VCaP (cell line): ENCODE measurements at regions not wholly inside any gene's neighbourhood (a gene's known extent, or its start where the extent isn't known, plus 50 kb on each side); places are given as distances from the start of the nearest gene placed in this dataset.

Experiments used
- H3K27ac ChIP-seq: fragments of 450-650 bp; 2 replicates; pipeline ENCODE4 v1.5.1; 2017
- TF ChIP-seq, protein P1 (sequence below): fragments of 450-650 bp; conservative IDR thresholded peaks from 2 replicates; pipeline ENCODE4 v1.5.1; 2017; ENCODE audit warnings: mild to moderate bottlenecking, moderate library complexity

DNA sequence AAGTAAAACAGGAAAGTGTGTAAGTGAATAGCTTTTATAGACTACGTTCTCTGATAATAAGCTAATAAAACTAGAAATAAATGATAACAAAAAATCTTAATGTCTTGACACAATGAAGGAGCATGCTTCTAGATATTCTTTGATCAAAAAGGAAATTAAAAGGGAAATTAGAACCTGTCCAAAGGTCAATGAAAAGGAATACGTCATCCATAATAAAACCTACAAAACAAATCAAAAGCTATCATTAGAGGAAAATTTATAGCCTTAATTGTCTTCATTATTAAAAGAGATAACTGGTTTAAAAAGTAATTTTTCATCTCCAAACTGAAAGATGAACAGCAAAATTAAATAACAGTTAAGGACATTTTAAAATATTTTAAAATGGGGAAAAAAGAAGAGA is 196.3 kb upstream of the BTBD3 start:
- TF ChIP-seq, protein P1, sequence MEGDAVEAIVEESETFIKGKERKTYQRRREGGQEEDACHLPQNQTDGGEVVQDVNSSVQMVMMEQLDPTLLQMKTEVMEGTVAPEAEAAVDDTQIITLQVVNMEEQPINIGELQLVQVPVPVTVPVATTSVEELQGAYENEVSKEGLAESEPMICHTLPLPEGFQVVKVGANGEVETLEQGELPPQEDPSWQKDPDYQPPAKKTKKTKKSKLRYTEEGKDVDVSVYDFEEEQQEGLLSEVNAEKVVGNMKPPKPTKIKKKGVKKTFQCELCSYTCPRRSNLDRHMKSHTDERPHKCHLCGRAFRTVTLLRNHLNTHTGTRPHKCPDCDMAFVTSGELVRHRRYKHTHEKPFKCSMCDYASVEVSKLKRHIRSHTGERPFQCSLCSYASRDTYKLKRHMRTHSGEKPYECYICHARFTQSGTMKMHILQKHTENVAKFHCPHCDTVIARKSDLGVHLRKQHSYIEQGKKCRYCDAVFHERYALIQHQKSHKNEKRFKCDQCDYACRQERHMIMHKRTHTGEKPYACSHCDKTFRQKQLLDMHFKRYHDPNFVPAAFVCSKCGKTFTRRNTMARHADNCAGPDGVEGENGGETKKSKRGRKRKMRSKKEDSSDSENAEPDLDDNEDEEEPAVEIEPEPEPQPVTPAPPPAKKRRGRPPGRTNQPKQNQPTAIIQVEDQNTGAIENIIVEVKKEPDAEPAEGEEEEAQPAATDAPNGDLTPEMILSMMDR: no peak
- H3K27ac ChIP-seq: no peak overlapping the region

DNA sequence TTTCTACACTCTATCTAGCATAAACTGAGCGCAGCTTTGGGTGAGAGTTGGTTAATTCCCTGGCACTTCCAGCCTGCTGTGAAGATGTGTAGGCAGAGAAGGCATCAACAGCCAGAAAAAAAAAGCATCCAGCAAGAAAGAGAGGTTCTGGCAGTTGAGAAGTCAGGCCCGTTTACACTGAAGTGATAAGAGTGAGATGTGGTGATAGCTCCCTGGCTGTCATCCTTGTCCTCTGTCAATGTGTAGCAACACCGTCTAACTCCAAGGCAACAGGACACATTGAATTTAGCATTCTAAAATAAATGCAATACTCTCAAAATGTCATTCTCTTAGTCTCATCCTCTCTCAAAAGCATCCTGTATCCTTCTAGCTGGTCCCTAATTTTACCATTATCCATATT is 193.6 kb upstream of the BTBD3 start:
- TF ChIP-seq, protein P1: no peak
- H3K27ac ChIP-seq: no peak overlapping the region

DNA sequence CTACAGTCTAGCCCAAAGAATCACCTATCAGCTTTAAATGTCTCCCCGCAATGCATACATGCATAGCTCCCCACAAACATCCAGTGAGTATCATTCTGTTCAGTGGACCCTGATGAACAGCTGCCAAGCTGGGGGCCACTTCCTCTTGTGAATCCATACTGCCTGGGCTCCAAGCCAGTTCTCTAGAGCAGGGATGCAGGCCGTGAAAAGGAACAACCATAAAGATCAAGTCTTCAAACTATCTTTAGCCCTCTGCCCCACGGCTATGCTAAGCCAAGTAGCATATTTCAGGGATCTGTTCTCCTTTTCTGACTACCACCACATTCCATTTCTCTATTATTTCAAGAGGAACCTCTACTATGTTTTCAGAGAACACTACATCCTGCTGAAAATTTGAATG is 191.7 kb upstream of the BTBD3 start:
- H3K27ac ChIP-seq: no peak overlapping the region
- TF ChIP-seq, protein P1: no peak

DNA sequence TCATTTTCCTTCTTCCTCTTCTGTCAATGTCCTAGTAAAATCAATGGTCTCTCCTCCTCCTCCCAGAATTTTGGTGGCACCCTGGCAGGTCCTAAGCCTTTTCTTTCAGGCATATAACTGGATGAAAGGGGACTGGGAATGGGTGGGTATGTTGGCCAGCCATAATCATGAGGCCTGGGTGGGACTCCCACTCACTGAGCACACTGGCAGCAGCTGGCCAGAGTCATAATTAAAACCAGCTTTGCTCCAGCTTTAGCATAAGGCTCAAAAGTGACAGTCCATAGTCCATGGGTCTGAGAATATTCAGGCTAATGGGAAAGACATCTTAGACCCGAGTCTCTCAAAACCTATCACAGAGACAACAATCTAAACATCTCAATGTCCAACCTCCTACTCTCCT is 190.0 kb upstream of the BTBD3 start:
- TF ChIP-seq, protein P1: no peak
- no peak overlapping the region for H3K27ac ChIP-seq

DNA sequence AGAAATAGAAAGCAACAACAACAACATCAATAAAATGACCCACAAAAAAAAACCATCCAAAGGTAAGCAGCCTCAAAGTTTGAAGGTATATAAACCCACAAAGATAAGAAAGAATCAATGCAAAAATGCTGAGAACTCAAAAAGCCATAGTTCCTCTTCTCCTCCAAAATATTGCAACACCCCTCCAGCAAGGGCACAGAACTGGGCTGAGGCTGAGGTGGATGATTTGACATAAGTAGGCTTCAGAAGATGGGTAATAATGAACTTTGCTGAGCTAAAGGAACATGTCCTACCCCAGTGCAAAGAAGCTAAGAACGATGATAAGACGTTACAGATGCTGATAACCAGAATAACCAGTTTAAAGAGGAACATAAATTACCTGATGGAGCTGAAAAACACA is 188.8 kb upstream of the BTBD3 start:
- TF ChIP-seq, protein P1: no peak
- H3K27ac ChIP-seq: no peak overlapping the region

DNA sequence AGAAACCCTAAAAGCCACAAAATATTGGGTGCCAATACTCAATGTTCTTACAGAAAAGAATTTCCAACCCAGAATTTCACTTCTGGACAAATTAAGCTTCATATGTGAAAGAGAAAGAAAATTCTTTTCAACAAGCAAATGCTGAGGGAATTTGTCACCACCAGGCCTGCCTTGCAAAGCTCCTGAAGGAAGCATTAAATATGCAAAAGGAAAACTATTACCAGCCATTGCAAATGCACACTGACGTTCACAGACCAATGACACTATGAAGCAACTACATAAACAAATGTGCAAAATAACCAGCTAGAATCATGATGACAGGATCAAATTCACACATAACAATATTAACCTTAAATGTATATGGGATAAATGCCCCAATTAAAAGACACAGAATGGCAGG is 187.9 kb upstream of the BTBD3 start:
- TF ChIP-seq, protein P1: no peak
- H3K27ac ChIP-seq: no peak overlapping the region

DNA sequence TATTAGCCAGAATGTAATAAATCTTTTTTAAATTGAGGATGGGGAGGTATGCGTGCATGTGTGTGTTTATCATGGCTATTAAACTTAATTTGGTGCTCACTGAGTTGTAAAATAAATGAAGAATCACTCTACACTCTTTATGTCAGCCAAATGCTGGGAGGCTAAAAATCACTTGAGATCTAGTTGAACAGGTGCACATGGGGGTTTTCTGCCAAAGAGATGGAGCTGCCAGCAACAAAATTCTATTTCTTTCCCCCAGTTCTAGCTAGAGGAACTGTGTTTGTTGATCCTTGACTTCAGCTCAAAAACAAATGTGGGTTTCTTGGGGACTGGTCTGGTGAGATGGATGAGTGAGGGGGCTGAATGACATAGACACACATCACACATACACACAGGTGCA is 183.3 kb upstream of the BTBD3 start:
- TF ChIP-seq, protein P1: no peak
- H3K27ac ChIP-seq: no peak overlapping the region

DNA sequence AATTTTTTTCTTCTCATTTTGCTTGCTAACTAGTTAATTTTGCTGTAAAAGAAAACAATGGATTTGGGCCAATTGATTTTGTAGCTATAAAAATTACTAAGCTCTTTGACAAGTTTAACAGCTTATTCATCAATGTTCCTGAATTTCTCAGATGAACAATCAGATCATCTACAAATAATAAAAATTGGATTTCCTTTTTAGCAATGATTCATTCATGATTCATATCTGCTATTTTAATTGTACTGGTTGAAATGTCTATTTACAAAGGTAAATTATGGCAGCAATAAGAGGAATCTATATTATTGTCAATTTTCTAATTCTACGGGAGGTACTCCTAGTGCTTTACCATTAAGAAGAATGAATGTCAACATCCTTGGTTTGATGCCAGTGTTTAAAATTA is 178.8 kb upstream of the BTBD3 start:
- no peak overlapping the region for H3K27ac ChIP-seq
- TF ChIP-seq, protein P1: no peak
